Hippocampal formation (tissue), 2 donors: ENCODE measurements at regions not wholly inside any gene's neighbourhood (a gene's known extent, or its start where the extent isn't known, plus 50 kb on each side); places are given as distances from the start of the nearest gene placed in this dataset.
"Not testable (repeated sequence)": the region's sequence is repeated elsewhere in the genome, so short reads cannot be mapped to it uniquely, and the experiment has no call there.

Source experiments
- DNase-seq, 2 donors: peaks; one replicate each; lab custom pipeline; 2025; lab: John Stamatoyannopoulos, UW

DNA sequence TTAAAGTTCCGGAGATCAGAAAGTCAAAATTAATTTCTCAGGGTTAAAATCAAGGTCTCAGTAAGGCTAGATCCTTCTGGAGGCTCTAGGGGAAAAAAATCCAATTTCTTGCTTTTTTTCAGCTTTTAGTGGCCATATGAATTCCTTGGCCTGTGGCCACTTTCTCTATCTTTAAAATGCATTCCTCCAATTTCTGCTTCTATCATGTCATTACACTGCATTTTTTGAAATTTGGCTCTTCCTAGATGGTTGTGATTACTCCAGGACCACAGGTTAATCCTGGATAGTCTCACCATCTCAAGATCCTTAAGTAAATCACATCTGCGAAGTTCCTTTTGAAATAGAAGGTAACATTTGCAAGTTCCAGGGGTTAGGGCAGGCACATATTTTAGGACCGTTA lies 1294.9 kb upstream of the CITED2 start:
- DNase-seq, result no peak

DNA sequence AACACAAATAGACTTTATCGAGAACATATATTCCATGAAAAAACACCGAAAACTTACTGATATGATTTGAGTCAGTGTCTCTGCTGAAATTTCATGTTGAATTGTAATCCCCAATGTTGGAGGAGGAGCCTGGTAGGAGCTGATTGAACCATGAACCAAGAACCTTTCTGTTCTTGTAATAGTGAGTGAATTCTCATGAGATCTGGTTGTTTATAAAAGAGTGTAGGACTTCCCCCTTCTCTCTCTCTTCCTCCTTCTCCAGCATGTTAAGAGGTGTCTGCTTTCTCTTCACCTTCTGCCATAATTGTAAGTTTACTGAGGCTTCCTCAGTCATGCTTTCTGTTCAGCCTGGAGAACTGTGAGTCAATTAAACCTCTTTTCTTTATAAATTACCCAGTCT lies 1289.3 kb upstream of the CITED2 start:
- no peak for DNase-seq

DNA sequence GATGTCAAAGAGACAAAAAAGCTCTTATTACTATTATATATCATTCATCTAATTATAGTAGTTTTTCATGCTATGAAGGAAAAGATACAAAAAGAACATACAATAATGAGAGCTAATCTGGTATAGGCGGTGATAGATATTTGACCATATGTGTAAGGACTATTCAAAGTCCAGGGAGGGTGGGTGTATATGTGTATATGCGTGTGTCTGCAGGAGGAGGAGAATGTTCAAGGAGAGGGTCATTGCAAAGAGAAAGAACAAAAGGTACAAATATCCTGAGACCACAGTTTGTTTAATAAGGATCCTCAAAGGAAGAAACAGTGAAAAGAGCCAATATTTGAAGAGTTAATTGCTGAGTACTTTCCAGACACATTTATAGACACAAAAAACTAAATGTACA lies 1288.6 kb upstream of the CITED2 start:
- DNase-seq, result no peak

DNA sequence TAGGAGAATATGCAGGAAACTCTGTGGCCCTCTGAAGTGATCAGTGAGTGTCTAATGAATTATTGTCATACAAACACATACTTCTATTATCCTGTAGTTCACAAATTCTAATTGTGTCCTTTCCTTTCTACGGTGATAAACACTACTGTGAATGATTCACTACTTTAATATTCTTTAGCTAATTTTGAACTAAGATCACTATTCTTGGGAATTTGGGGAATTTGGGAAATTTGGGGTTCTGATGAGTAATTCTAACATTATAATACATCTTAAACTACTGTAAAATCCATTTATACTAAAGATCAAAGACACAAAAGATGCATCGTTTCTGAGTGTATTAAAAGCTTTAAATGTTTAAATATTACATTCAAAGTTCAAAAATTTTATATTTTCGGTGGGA lies 1287.2 kb upstream of the CITED2 start:
- DNase-seq, result no peak

- DNase-seq, result no peak
These were observed 1285.8 kb upstream of the CITED2 start for GRCh38 chr6:140660295-140660694.

DNA sequence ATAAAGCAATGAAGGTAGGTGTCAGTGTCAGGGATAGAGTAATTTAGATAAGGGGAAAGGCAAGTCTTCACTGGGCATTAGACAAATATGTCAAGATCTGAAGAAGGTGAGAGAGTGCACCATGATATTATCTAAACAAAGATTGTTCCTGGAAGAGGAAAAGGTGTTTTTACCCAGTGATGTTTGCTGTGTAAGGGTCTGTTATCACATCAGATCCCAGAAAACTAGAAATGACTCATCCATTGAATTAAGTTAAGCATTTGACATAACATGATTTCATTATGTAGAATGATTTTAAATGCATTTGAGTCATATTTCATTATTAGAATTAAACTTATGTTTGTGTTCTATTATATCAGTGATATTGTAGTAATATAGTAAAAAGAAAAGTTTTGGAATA lies 1279.5 kb upstream of the CITED2 start:
- DNase-seq, result no peak

DNA sequence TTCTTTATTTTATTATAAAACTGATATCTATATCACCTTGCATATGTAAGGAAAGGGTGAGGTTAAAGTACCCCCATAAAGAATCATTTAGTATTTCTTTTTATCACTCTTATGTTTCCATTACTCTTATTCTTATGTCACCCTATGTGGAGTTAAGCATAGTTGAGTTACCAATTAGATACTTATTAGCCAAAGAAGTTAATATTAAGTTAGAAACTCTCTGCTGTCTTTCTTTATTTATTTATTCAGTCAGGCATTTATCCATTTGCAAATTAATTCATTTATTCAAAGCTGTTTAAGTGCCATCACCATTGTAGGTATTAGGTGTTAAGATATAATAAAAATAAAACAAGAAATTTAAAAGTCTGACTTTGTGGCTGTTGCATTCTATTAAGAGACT lies 1279.1 kb upstream of the CITED2 start:
- DNase-seq, result no peak

DNA sequence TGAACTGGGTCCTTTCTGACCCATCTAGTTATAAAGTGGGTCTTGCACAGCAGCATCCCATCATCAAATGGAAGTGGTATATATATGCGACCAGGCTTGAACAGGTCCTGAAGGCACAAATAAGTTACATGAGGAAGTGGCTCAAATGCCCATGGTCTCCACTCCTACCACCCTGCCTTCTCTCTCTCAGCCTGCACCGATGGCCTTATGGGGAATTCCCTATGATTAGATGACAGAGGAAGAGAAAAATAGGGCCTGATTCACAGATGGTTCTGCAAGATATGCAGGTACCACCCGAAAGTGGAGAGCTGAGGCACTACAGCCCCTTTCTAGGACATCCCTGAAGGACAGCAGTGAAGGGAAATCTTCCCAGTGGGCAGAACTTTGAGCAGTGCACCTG lies 1275.1 kb upstream of the CITED2 start:
- not testable (repeated sequence) for DNase-seq

DNA sequence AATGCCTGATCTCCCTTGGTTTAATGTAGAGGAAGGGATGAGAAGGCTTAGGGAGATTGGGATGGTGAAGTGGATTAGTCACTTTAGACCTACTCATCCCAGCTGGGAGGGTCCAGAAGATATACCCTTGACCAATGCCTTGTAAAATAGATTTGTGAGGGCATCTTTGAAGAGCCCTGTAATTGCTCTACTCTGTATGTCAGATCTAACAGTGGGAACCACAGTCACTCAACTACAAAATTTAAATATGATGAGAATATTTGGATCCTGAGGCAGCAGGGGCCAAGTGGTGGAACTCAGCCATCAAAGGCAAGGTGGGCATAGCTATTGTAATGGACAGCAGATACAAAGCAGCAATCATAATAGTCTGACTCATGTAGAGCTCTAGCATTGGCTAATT lies 1272.9 kb upstream of the CITED2 start:
- DNase-seq, result not testable (repeated sequence)

GRCh38 chr6:140644017-140644416 lies 1269.6 kb upstream of the CITED2 start:
- peak in 1 of 2 donors; percentile 20 for DNase-seq

GRCh38 chr6:140641412-140641811 lies 1267.0 kb upstream of the CITED2 start:
- no peak for DNase-seq

DNA sequence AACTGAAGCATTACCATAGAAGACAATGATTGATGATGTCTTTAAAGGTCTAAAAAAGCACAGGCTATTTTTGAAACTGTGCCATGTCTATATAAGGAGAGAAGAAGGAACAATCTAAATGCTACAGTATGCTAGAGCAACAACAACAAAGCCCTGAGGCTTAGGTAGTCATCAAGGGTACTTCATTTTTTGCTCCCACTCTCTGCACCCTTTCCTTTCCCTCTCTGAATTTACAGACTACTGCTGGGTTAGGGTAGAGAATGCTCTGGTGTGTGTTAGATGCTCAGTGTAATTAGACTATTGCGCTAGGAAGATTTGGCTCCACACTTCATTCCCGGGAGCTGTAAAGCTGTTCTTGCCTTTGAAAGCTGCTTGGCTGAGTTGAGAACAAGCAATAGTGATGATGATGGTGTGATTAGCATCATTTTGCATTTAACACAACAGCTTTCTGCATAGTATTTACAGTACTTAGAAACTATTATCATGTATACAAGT lies 1262.5 kb upstream of the CITED2 start:
- DNase-seq, result no peak

DNA sequence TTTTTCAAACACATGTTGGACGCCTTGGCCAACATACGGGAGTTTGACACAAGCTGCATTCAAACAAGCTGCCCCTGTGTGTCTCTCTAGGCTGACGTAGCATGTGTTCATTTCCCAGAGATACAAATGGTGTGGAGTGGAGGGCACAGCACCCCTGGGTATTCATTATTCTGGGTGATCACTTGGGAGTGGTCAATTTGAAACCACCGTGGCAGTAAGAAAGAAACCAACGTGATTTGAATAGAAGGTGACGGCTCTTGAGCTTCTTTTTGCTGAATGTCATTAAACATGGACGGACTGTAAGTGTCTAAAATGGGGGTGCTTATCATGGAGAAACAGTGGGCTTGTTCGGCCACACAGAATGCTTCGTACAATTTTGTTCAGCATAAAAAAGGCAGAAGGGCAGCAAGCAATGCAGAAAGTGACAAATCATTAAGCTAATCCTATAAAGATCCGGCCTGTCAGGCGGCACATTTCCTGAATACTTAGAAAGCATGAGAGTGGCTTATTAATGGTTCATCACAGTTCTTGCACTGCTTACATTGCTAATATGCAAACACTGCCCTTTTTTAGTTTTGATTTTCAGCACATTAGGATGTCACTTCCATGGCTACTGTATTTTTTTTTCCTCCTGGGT lies 1261.9 kb upstream of the CITED2 start:
- no peak for DNase-seq

DNA sequence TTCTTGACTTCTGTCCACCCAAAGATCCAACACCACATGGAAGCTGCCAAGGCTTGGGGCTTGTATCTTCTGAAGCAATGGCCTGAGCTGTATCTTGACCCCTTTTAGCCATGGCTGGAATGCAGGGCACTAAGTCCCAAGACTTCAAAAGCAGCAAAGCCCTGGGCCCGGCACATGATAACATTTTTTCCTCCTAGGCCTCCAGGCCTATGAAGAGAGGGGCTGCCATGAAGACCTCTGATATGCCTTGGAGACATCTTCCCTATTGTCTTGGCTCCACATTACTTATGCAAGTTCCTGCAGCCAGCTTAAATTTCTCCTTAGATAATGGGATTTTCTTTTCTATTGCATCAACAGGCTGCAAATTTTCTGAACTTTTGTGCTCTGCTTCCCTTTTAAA lies 1252.6 kb upstream of the CITED2 start:
- DNase-seq, result no peak

GRCh38 chr6:140623498-140623897 lies 1249.0 kb upstream of the CITED2 start:
- DNase-seq, result no peak

- DNase-seq, result no peak
These were observed 1246.0 kb upstream of the CITED2 start for GRCh38 chr6:140620496-140620895.

- no peak for DNase-seq
These were observed 1235.5 kb upstream of the CITED2 start for GRCh38 chr6:140609956-140610355.

DNA sequence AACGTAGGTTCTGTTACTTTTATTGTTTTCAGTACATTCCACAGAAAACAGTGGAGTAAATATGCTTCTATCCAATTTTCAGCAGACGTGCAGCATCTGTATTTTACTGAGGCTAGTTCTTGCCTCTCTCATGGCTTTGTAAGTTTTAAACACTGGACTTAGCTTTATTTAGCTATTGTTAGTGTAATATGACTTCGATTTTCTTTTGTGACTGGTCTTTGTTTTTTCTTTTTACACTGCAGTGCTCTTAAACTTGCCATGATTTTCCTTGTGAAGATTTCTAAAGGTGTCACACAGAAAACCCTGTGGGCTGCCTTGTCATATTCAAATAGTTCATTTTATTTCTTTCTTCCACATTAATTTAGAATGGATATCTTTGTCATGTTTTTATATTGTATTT lies 1234.9 kb upstream of the CITED2 start:
- DNase-seq, result no peak

DNA sequence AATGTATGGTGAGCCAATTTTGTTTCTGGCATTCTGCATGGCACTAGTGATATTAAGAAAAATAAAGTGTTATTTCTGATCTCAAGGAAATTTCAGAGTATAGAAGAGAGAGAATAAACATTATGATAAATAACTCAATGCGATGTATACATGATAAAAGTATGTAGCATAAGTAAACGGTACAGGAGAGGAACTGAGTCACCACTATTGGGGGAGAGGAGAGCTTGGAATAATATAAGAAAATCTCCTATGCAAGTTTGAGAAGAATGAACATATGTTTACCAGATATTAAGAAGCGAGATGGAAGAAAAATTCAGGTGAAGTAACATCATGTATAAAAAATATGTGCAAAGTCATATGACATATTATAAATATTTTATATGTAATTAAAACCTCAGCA lies 1230.3 kb upstream of the CITED2 start:
- DNase-seq, result no peak

DNA sequence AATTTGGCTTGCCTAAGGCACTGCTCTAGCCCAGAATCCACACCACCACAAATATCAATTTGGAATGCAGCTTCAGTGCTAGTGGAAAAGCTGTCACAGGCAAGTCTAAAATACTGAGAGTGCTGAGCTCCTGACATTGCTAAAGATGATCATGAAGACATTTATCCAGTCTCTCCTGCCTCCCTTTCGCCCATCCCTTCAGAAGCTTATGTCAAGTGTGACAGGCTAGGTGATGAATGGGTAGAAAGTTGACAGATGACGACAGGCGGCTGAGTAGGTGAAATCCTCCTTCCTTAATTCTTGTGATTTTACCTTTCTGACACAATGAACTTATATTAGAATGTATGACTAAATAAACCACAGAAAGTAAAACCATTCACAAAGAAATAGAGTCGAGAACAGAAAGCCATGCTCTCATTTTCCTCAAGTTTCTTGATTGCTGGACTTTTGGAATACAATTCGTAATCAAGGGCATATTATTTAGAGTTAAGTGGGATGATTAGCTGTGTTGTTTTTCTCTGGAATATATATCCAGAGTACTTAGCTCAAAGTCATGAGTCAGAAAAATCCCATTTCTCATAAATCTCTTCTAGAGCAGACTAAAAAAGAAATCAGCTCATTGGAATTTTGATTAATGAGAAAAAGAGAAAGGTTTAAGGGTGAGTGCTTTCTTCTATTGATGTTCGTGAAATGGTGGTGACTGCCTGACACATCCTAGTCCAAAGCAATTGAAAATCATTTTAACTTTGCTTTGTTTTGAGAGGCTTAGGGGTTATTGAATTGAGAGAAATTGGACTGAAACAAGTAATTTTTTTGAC lies 1228.2 kb upstream of the CITED2 start:
- DNase-seq, result no peak

- DNase-seq, result no peak
These were observed 1226.8 kb upstream of the CITED2 start for GRCh38 chr6:140601021-140601808.

- no peak for DNase-seq
These were observed 1225.5 kb upstream of the CITED2 start for GRCh38 chr6:140599916-140600315.

DNA sequence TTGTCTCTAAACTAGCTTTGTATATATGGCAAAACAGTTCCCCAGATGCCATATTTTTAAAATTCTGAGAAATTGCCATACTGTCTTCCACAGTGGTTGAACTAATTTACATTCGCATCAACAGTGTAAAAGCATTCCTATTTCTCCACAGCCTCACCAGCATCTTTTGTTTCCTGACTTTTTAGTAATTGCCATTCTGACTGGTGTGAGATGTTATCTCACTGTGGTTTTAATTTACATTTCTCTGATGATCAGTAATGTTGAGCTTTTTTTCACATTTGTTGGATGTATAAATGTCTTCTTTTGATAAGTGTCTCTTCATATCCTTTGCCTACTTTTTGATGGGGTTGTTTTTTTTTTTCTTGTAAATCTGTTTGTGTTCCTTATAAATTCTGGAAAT lies 1222.7 kb upstream of the CITED2 start:
- DNase-seq, result no peak
